AG04450 (cell line): ENCODE measurements at regions not wholly inside any gene's neighbourhood (a gene's known extent, or its start where the extent isn't known, plus 50 kb on each side); places are given as distances from the start of the nearest gene placed in this dataset.

Source experiments
- CTCF ChIA-PET: fragments of 300-600, 350-600 bp; formaldehyde crosslinking; extraction: SDS; loops from one replicate; lab custom pipeline; 2022; ENCODE audit warnings: antibody characterized with exemption, inconsistent platforms; lab: Charles Lee
- POLR2A ChIA-PET: fragments of 350-600 bp; formaldehyde crosslinking; extraction: SDS; loops from one replicate; lab custom pipeline; 2021; ENCODE audit warnings: antibody characterized with exemption, inconsistent platforms; lab: Yijun Ruan, JAX
- DNase-seq: peaks from one replicate; pipeline ENCODE4 v3.0.0-alpha.2; 2011; ENCODE audit warnings: low read depth, low spot score
- H3K27ac ChIP-seq: one replicate; pipeline ENCODE4 v1.5.1; 2012; ENCODE audit warnings: low read depth, low read length, control low read depth
- H3K27me3 ChIP-seq: one replicate; pipeline ENCODE4 v1.6.0; 2012; ENCODE audit warnings: low read length; ENCODE audit not compliant: control insufficient read depth, insufficient read depth
- H3K4me3 ChIP-seq: 2 replicates; pipeline ENCODE4 v1.5.1; 2011; ENCODE audit warnings: mild to moderate bottlenecking, low read depth, low read length, control low read depth
- H3K9me3 ChIP-seq: 2 replicates; pipeline ENCODE4 v1.5.1; 2012; ENCODE audit warnings: low read length; ENCODE audit not compliant: control insufficient read depth, insufficient read depth
- CTCF ChIP-seq: IDR thresholded peaks from 2 replicates; pipeline ENCODE4 v1.5.1; 2011; ENCODE audit warnings: low read depth, low read length, control low read depth, inconsistent platforms

DNA sequence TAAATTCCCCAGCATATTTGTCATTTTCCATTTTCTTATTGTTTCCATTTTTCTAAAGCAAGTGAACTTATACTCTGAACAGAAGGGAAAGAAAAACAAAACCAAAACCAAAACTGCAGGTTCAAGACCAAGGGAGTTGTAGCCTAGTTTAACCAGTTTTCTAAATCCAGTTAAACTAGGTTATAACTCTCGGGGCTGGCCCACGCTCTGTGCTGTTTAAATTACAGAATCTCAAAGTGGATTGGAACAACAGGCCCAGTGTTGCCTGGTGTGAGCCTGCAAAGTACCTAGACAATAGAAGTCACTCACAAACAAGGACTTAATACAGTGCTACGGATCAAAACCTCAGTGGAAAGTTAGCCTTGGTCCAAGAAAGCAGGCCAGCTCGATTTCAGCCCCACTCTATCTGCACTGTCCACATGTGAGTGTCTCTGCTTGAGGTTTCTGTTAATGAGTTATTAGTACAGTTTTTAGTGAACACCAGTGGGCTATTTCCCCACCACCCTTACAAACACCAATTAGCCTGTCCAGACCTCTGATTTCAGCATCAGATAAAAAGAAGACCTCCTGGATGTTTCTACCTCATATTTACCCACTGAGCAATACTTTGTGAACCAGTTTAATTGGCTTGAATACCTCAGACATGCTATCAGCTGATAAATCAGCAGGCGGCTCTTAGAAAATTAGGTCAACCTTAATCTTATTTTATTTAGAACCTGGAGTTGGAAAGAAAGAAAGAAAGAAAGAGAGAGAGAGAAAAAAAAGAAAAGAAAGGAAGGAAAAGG, 93.8 kb upstream of the PDZRN3 start:
- ChIA-PET CTCF (interaction anchor here (0.6 to 1.6 kb wide), 4 partner anchors 18 to 210 kb away, joined by 3 to 6 read pairs (median 4); no protein-coding TSS in a partner anchor), POLR2A (no interaction called here)
- no peak for TF ChIP-seq CTCF

GRCh38 chr3:73716418-73716817, 91.7 kb upstream of the PDZRN3 start:
- Histone ChIP-seq H3K27ac (no peak overlapping the region), H3K4me3 (no peak overlapping the region), H3K27me3 (no peaks in the 10 kb centered on the region), H3K9me3 (no peaks in the 10 kb centered on the region)
- DNase-seq = no peak
- ChIA-PET POLR2A (no interaction called here), CTCF (no interaction called here)
- TF ChIP-seq CTCF = no peak

More for the DNA sequence above, 93.8 kb upstream of the PDZRN3 start:
- H3K27me3 ChIP-seq = no peaks in the 10 kb centered on the region
- H3K27ac ChIP-seq = no peak overlapping the region
- no peaks in the 10 kb centered on the region for H3K9me3 ChIP-seq
- no peak for DNase-seq
- no peak overlapping the region for H3K4me3 ChIP-seq

- H3K9me3 ChIP-seq = no peaks in the 10 kb centered on the region
- no peak for TF ChIP-seq CTCF
- H3K27me3 ChIP-seq = no peaks in the 10 kb centered on the region
- POLR2A ChIA-PET = no interaction called here
- CTCF ChIA-PET = interaction anchor here (0.6 to 1.7 kb wide), 3 partner anchors 14 to 1876 kb away, joined by 4 to 8 read pairs (median 5); no protein-coding TSS in a partner anchor
- H3K27ac ChIP-seq = no peak overlapping the region
- H3K4me3 ChIP-seq = no peak overlapping the region
- DNase-seq = no peak
Observed at GRCh38 chr3:73710340-73710739, 85.6 kb upstream of the PDZRN3 start.

DNA sequence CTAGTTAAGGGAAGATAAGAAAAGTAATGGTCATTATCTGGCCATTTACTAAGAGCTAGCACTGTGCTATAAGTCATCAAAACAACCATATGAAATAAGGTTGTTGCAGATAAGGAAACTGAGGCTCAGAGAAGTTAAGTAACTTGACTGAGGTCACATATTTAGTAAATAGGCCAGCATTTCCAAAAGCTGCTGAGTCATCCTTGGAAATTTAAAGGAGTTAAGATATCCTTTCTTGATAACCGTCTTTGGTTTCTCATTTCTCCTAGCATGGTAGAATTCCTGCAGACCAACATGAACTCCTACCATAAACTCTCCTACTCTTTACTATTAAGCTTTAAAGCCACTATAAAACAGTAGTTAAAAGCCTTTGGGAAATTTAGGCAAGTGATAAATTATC, 85.0 kb upstream of the PDZRN3 start:
- no peak for TF ChIP-seq CTCF
- CTCF ChIA-PET = interaction anchor here (0.6 to 1.7 kb wide), 3 partner anchors 14 to 1876 kb away, joined by 4 to 8 read pairs (median 5); no protein-coding TSS in a partner anchor

GRCh38 chr3:73708956-73709355, 84.2 kb upstream of the PDZRN3 start:
- TF ChIP-seq CTCF = no peak
- H3K4me3 ChIP-seq = no peak overlapping the region
- H3K27me3 ChIP-seq = no peaks in the 10 kb centered on the region
- ChIA-PET CTCF (no interaction called here), POLR2A (no interaction called here)
- no peak for DNase-seq
- no peaks in the 10 kb centered on the region for H3K9me3 ChIP-seq
- H3K27ac ChIP-seq = no peak overlapping the region

More for the DNA sequence above, 85.0 kb upstream of the PDZRN3 start:
- no peaks in the 10 kb centered on the region for H3K27me3 ChIP-seq
- H3K27ac ChIP-seq = no peak overlapping the region
- no peak overlapping the region for H3K4me3 ChIP-seq
- POLR2A ChIA-PET = no interaction called here
- no peak for DNase-seq
- H3K9me3 ChIP-seq = no peaks in the 10 kb centered on the region
